SK-N-SH (cell line): ENCODE measurements at regions not wholly inside any gene's neighbourhood (a gene's known extent, or its start where the extent isn't known, plus 50 kb on each side); places are given as distances from the start of the nearest gene placed in this dataset.

Experiments used
- CHD2 ChIP-seq: fragments of 150-350 bp; IDR thresholded peaks from 2 replicates; pipeline ENCODE4 v1.6.1; 2018; ENCODE audit warnings: low read length; ENCODE audit not compliant: partially characterized antibody
- GABPA ChIP-seq: IDR thresholded peaks from 2 replicates; pipeline ENCODE4 v1.4.0; 2012; ENCODE audit warnings: low read depth, mild to moderate bottlenecking
- JUND ChIP-seq: IDR thresholded peaks from 2 replicates; pipeline ENCODE4 v1.4.0; 2012
- NRF1 ChIP-seq: IDR thresholded peaks from 2 replicates; pipeline ENCODE4 v1.6.1; 2012; ENCODE audit warnings: low read depth, mild to moderate bottlenecking, low read length
- POLR2AphosphoS5 ChIP-seq: IDR thresholded peaks from 2 replicates; pipeline ENCODE4 v1.6.1; 2012; ENCODE audit warnings: low read depth, low read length
- RFX5 ChIP-seq: IDR thresholded peaks from 2 replicates; pipeline ENCODE4 v1.6.1; 2012; ENCODE audit warnings: mild to moderate bottlenecking, improper control_type of control experiment, low read length
- SIN3A ChIP-seq: IDR thresholded peaks from 2 replicates; pipeline ENCODE4 v1.6.1; 2012; ENCODE audit warnings: low read depth, mild to moderate bottlenecking, low read length, moderate library complexity, borderline replicate concordance
- TEAD4 ChIP-seq: IDR thresholded peaks from 2 replicates; pipeline ENCODE4 v1.4.0; 2012; ENCODE audit warnings: mild to moderate bottlenecking, borderline replicate concordance; ENCODE audit not compliant: insufficient read depth
- YY1 ChIP-seq: IDR thresholded peaks from 2 replicates; pipeline ENCODE4 v1.4.0; 2012; ENCODE audit warnings: low read depth, mild to moderate bottlenecking
- TF ChIP-seq, protein P1 (sequence below): fragments of 200-600 bp; sonication (generic); IDR thresholded peaks from 2 replicates; pipeline ENCODE4 v1.6.1; 2017; ENCODE audit warnings: antibody characterized with exemption, mild to moderate bottlenecking, moderate library complexity
- TF ChIP-seq, protein P2 (sequence below): fragments of 150-350 bp; IDR thresholded peaks from 2 replicates; pipeline ENCODE4 v1.6.1; 2017; ENCODE audit warnings: antibody characterized with exemption, low read length, low read depth, borderline replicate concordance
- TF ChIP-seq, protein P3 (sequence below): IDR thresholded peaks from 2 replicates; pipeline ENCODE4 v1.4.0; 2012; ENCODE audit warnings: low read depth, borderline replicate concordance
- TF ChIP-seq, protein P4 (sequence below): IDR thresholded peaks from 2 replicates; pipeline ENCODE4 v1.4.0; 2012; ENCODE audit warnings: low read depth
- TF ChIP-seq, protein P5 (sequence below): IDR thresholded peaks from 2 replicates; pipeline ENCODE4 v1.4.0; 2012; ENCODE audit warnings: low read depth, borderline replicate concordance

DNA sequence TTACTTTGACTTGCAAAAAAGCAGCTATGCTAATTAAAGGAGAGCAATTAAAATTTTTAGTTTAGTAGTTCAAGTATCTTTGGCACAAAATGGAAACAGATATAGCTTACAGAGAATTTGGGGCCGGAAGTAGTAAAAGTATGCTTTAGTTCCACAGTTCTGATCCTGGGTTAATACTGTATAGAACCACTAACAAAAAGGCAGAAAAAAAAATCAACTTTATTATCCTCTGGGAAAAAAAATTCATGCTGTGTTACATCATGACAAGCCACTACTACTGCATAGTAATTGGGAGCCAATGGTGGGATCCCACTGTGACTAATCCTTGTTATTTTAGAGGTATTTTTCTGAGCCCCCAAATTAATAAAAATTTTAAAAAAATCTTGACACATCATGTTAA lies 246.8 kb upstream of the PRDM9 start:
- TF ChIP-seq, protein P1, sequence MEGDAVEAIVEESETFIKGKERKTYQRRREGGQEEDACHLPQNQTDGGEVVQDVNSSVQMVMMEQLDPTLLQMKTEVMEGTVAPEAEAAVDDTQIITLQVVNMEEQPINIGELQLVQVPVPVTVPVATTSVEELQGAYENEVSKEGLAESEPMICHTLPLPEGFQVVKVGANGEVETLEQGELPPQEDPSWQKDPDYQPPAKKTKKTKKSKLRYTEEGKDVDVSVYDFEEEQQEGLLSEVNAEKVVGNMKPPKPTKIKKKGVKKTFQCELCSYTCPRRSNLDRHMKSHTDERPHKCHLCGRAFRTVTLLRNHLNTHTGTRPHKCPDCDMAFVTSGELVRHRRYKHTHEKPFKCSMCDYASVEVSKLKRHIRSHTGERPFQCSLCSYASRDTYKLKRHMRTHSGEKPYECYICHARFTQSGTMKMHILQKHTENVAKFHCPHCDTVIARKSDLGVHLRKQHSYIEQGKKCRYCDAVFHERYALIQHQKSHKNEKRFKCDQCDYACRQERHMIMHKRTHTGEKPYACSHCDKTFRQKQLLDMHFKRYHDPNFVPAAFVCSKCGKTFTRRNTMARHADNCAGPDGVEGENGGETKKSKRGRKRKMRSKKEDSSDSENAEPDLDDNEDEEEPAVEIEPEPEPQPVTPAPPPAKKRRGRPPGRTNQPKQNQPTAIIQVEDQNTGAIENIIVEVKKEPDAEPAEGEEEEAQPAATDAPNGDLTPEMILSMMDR = no peak
- TF ChIP-seq RFX5 (no peak), CHD2 (no peak), SIN3A (no peak), JUND (no peak), POLR2AphosphoS5 (no peak), YY1 (no peak), TEAD4 (no peak), NRF1 (no peak), GABPA (no peak)
- TF ChIP-seq, protein P2, sequence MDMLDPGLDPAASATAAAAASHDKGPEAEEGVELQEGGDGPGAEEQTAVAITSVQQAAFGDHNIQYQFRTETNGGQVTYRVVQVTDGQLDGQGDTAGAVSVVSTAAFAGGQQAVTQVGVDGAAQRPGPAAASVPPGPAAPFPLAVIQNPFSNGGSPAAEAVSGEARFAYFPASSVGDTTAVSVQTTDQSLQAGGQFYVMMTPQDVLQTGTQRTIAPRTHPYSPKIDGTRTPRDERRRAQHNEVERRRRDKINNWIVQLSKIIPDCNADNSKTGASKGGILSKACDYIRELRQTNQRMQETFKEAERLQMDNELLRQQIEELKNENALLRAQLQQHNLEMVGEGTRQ = no peak
- TF ChIP-seq, protein P3, sequence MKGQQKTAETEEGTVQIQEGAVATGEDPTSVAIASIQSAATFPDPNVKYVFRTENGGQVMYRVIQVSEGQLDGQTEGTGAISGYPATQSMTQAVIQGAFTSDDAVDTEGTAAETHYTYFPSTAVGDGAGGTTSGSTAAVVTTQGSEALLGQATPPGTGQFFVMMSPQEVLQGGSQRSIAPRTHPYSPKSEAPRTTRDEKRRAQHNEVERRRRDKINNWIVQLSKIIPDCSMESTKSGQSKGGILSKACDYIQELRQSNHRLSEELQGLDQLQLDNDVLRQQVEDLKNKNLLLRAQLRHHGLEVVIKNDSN = no peak
- TF ChIP-seq, protein P4, sequence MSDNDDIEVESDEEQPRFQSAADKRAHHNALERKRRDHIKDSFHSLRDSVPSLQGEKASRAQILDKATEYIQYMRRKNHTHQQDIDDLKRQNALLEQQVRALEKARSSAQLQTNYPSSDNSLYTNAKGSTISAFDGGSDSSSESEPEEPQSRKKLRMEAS = no peak
- TF ChIP-seq, protein P5, sequence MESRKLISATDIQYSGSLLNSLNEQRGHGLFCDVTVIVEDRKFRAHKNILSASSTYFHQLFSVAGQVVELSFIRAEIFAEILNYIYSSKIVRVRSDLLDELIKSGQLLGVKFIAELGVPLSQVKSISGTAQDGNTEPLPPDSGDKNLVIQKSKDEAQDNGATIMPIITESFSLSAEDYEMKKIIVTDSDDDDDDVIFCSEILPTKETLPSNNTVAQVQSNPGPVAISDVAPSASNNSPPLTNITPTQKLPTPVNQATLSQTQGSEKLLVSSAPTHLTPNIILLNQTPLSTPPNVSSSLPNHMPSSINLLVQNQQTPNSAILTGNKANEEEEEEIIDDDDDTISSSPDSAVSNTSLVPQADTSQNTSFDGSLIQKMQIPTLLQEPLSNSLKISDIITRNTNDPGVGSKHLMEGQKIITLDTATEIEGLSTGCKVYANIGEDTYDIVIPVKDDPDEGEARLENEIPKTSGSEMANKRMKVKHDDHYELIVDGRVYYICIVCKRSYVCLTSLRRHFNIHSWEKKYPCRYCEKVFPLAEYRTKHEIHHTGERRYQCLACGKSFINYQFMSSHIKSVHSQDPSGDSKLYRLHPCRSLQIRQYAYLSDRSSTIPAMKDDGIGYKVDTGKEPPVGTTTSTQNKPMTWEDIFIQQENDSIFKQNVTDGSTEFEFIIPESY = no peak
